ENCODE measurements at regions not wholly inside any gene's neighbourhood (a gene's known extent, or its start where the extent isn't known, plus 50 kb on each side); places are given as distances from the start of the nearest gene placed in this dataset.

- no peak for DNase-seq (ENCODE audit: low spot score)
Observed at GRCh38 chr1:69511426-69512192, 56.1 kb upstream of the LRRC7 start.

- DNase-seq (ENCODE audit: low spot score): no peak
Observed at GRCh38 chr1:69513601-69514000, 54.1 kb upstream of the LRRC7 start.

All from umbilical cord (tissue), 1 donor.